Caco-2 (cell line): ENCODE measurements at regions not wholly inside any gene's neighbourhood (a gene's known extent, or its start where the extent isn't known, plus 50 kb on each side); places are given as distances from the start of the nearest gene placed in this dataset.

Experiments used
- BruUV-seq: library from RNA; stranded (reverse); fragments of 400-500 nt; replicated peaks from 2 replicates; lab custom pipeline; 2021; lab: Mats Ljungman, UMichigan
- CTCF ChIA-PET: fragments of 300-600 bp; sonication (Branson Sonifier 250); formaldehyde crosslinking; loops from one replicate; lab custom pipeline; 2022; ENCODE audit warnings: antibody characterized with exemption; lab: Charles Lee
- POLR2A ChIA-PET: fragments of 300-600 bp; sonication (Branson Sonifier 250); formaldehyde crosslinking; loops from one replicate; lab custom pipeline; 2022; ENCODE audit warnings: antibody characterized with exemption; lab: Charles Lee
- DNase-seq, 2 experiments: peaks; one replicate each; pipeline versions ENCODE4 v3.0.0 to v3.0.0-alpha.2; 2020 to 2022
- H3K27me3 ChIP-seq: replicated peaks from 2 replicates; pipeline ENCODE4 v1.6.0; 2011; ENCODE audit warnings: low read length; ENCODE audit not compliant: control insufficient read depth, insufficient read depth
- H3K36me3 ChIP-seq: 2 replicates; pipeline ENCODE4 v1.5.1; 2011; ENCODE audit warnings: low read length; ENCODE audit not compliant: control insufficient read depth, insufficient read depth
- H3K4me1 ChIP-seq: fragments of 250-450 bp; sonication (Bioruptor Pico); 2 replicates; pipeline ENCODE4 v1.5.1; 2020; ENCODE audit warnings: mild to moderate bottlenecking
- H3K4me3 ChIP-seq: 2 replicates; pipeline ENCODE4 v1.5.1; 2011; ENCODE audit warnings: low read depth, mild to moderate bottlenecking, control low read depth, low read length
- H3K9me3 ChIP-seq: fragments of 250-450 bp; sonication (Bioruptor Pico); 2 replicates; pipeline ENCODE4 v1.5.1; 2020; ENCODE audit warnings: mild to moderate bottlenecking, moderate library complexity
- H3K27ac Mint-ChIP-seq: one replicate; pipeline ENCODE4 v1.8.0; 2022; ENCODE audit warnings: mixed read lengths; ENCODE audit not compliant: unreplicated experiment
- H3K27me3 Mint-ChIP-seq: one replicate; pipeline ENCODE4 v1.8.0; 2022; ENCODE audit warnings: mixed read lengths; ENCODE audit not compliant: insufficient read depth, unreplicated experiment
- H3K36me3 Mint-ChIP-seq: one replicate; pipeline ENCODE4 v1.8.0; 2022; ENCODE audit warnings: mild to moderate bottlenecking, mixed read lengths; ENCODE audit not compliant: insufficient read depth, unreplicated experiment
- H3K4me1 Mint-ChIP-seq: one replicate; pipeline ENCODE4 v1.8.0; 2022; ENCODE audit warnings: low read depth, mixed read lengths; ENCODE audit not compliant: unreplicated experiment
- H3K4me3 Mint-ChIP-seq: one replicate; pipeline ENCODE4 v1.8.0; 2022; ENCODE audit warnings: mild to moderate bottlenecking, moderate library complexity, mixed read lengths; ENCODE audit not compliant: unreplicated experiment
- H3K9me3 Mint-ChIP-seq: one replicate; pipeline ENCODE4 v1.8.0; 2022; ENCODE audit warnings: mixed read lengths; ENCODE audit not compliant: unreplicated experiment
- CTCF ChIP-seq, 2 experiments: fragments of 200-600 bp in 1 of 2; IDR thresholded peaks; 1 replicate in 1 of 2; 2 replicates in 1 of 2; pipeline versions ENCODE4 v1.5.1 to v1.8.0; 2011 to 2022; ENCODE audit warnings: antibody characterized with exemption in 1 of 2, control low read depth in 1 of 2, inconsistent platforms in 1 of 2, low read depth in 1 of 2, low read length in 1 of 2, mild to moderate bottlenecking in 1 of 2, moderate library complexity in 1 of 2; ENCODE audit not compliant: insufficient read depth in 1 of 2, severe bottlenecking in 1 of 2, unreplicated experiment in 1 of 2
- intact Hi-C: fragments of 100-400 bp; cut with micrococcal nuclease; formaldehyde crosslinking; loops from one replicate; pipeline ENCODE4 v1.10.0; 2022; ENCODE audit not compliant: unreplicated experiment

DNA sequence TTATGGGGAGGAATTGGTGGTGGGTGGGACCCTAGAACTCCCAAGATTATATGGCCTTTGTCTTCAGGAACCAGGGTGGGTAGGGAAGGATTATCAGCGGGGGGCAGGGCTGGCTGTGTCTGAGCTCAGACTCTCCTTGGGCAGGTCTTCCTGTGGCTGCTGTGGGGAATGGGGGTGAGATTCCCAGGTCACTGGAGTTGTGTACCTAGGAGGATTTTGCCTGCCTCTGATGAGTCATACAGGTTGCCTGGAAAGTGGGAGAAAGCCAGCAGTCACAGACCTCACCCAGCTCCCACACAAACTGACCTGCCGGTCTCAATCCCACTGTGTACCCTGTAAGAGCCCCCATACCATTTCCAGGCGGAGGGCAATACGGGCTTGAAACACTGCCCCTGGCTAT lies 209.9 kb upstream of the CNTN3 start:
- ChIA-PET POLR2A (no interaction called here), CTCF (no interaction called here)
- H3K4me3 Mint-ChIP-seq = no peak overlapping the region
- Histone ChIP-seq H3K36me3 (no peaks in the 10 kb centered on the region), H3K4me1 (no peaks in the 10 kb centered on the region), H3K4me3 (no peak overlapping the region), H3K27me3 (no peaks in the 10 kb centered on the region), H3K9me3 (no peaks in the 10 kb centered on the region)
- TF ChIP-seq CTCF (IDR thresholded peaks at IDR 0.05; ENCODE audit: insufficient read depth in 1 of 2, low read depth in 1 of 2, low read length in 1 of 2, severe bottlenecking in 1 of 2, unreplicated experiment in 1 of 2) = no peak
- peaks cover 9% of the 10 kb centered on the region for H3K27me3 Mint-ChIP-seq
- H3K36me3 Mint-ChIP-seq = no peaks in the 10 kb centered on the region
- no peak overlapping the region for H3K27ac Mint-ChIP-seq
- no TSS peak for BruUV-seq
- H3K4me1 Mint-ChIP-seq = no peaks in the 10 kb centered on the region
- H3K9me3 Mint-ChIP-seq = peaks cover 22% of the 10 kb centered on the region
- no peak for DNase-seq
- intact Hi-C loops = no loop called here

DNA sequence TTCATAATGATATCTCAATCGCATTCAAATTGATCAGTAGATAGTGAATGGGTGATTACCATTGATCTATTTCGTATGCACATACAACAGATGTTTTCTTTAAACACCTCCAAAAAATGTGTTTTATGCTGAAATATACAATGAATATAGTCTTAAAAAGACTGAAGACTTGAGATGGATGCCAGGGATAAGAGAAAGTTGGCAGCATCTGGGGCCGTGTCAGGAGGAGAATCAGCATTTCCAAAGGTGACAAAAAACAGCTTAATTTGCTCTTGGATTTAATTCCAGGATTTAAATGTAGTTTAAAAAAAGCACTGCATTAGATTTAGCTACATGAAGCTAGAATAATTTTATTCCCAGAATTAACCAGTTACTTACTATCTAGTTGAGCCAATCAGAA lies 199.7 kb upstream of the CNTN3 start:
- intact Hi-C loops = no loop called here
- Mint-ChIP-seq H3K9me3 (peaks cover under 1% of the 10 kb centered on the region), H3K27me3 (no peaks in the 10 kb centered on the region), H3K4me3 (no peak overlapping the region), H3K27ac (no peak overlapping the region), H3K4me1 (no peaks in the 10 kb centered on the region), H3K36me3 (no peaks in the 10 kb centered on the region)
- no peak overlapping the region for H3K4me3 ChIP-seq
- DNase-seq = no peak
- no peaks in the 10 kb centered on the region for H3K27me3 ChIP-seq
- POLR2A ChIA-PET = no interaction called here
- no TSS peak for BruUV-seq
- TF ChIP-seq CTCF (IDR thresholded peaks at IDR 0.05; ENCODE audit: insufficient read depth in 1 of 2, low read depth in 1 of 2, low read length in 1 of 2, severe bottlenecking in 1 of 2, unreplicated experiment in 1 of 2) = no peak
- no peaks in the 10 kb centered on the region for H3K4me1 ChIP-seq
- H3K36me3 ChIP-seq = no peaks in the 10 kb centered on the region
- CTCF ChIA-PET = no interaction called here
- no peaks in the 10 kb centered on the region for H3K9me3 ChIP-seq

GRCh38 chr3:74812756-74813155 lies 198.3 kb upstream of the CNTN3 start:
- BruUV-seq = no TSS peak
- Mint-ChIP-seq H3K27me3 (no peaks in the 10 kb centered on the region), H3K27ac (no peak overlapping the region), H3K4me1 (no peaks in the 10 kb centered on the region), H3K4me3 (no peak overlapping the region), H3K9me3 (no peaks in the 10 kb centered on the region), H3K36me3 (no peaks in the 10 kb centered on the region)
- intact Hi-C loops = no loop called here
- no peak for TF ChIP-seq CTCF (IDR thresholded peaks at IDR 0.05; ENCODE audit: insufficient read depth in 1 of 2, low read depth in 1 of 2, low read length in 1 of 2, severe bottlenecking in 1 of 2, unreplicated experiment in 1 of 2)
- ChIA-PET CTCF (no interaction called here), POLR2A (no interaction called here)
- DNase-seq = no peak
- H3K4me1 ChIP-seq = no peaks in the 10 kb centered on the region
- H3K36me3 ChIP-seq = no peaks in the 10 kb centered on the region
- H3K4me3 ChIP-seq = no peak overlapping the region
- H3K9me3 ChIP-seq = no peaks in the 10 kb centered on the region
- no peaks in the 10 kb centered on the region for H3K27me3 ChIP-seq
